ENCODE measurements at regions not wholly inside any gene's neighbourhood (a gene's known extent, or its start where the extent isn't known, plus 50 kb on each side); places are given as distances from the start of the nearest gene placed in this dataset.

DNA sequence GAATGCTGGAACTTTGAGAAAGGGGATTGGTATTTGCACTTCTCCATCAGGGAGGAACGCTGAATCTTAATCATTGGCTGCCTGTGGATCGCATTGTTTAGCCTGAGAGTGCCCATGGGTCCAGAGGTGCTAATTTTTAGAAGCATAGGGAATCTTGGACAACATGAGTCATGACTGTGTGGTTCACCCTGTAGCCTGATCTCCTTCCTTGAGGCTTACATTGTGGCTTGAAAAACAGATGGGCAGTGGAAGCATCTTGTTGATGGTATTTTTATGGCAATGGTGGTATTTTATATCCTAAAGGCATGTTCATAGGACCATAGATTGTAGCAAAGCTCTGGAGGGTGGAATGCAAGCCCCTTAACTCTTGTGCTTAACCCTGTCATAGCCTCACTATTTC is 99.2 kb upstream of the DBX1 start:
- TF ChIP-seq, protein P1, sequence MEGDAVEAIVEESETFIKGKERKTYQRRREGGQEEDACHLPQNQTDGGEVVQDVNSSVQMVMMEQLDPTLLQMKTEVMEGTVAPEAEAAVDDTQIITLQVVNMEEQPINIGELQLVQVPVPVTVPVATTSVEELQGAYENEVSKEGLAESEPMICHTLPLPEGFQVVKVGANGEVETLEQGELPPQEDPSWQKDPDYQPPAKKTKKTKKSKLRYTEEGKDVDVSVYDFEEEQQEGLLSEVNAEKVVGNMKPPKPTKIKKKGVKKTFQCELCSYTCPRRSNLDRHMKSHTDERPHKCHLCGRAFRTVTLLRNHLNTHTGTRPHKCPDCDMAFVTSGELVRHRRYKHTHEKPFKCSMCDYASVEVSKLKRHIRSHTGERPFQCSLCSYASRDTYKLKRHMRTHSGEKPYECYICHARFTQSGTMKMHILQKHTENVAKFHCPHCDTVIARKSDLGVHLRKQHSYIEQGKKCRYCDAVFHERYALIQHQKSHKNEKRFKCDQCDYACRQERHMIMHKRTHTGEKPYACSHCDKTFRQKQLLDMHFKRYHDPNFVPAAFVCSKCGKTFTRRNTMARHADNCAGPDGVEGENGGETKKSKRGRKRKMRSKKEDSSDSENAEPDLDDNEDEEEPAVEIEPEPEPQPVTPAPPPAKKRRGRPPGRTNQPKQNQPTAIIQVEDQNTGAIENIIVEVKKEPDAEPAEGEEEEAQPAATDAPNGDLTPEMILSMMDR (IDR thresholded peaks at IDR 0.05; ENCODE audit: borderline replicate concordance, extremely low read depth, low read length, poor library complexity, severe bottlenecking), result no peak
- no peak for TF ChIP-seq EZH2 (IDR thresholded peaks at IDR 0.05; ENCODE audit: borderline replicate concordance, low read depth, low read length, severe bottlenecking)
